OCI-LY7 (cell line): ENCODE measurements at regions not wholly inside any gene's neighbourhood (a gene's known extent, or its start where the extent isn't known, plus 50 kb on each side); places are given as distances from the start of the nearest gene placed in this dataset.

Source experiments
- BruUV-seq: library from RNA; stranded (reverse); fragments of 400-500 nt; replicated peaks from 2 replicates; lab custom pipeline; 2021; lab: Mats Ljungman, UMichigan
- CTCF ChIA-PET: fragments of 300-600 bp; sonication (Branson Sonifier 250); formaldehyde crosslinking; loops from one replicate; lab custom pipeline; 2022; ENCODE audit warnings: antibody characterized with exemption; ENCODE audit not compliant: unreplicated experiment; lab: Charles Lee
- POLR2A ChIA-PET: fragments of 300-600 bp; sonication (Branson Sonifier 250); formaldehyde crosslinking; loops from one replicate; lab custom pipeline; 2022; ENCODE audit warnings: antibody characterized with exemption; lab: Charles Lee
- DNase-seq: peaks from one replicate; pipeline ENCODE4 v3.0.0-alpha.2; 2015; ENCODE audit warnings: low spot score
- H2AFZ ChIP-seq: fragments of 200-600 bp; sonication (generic), shearing (Covaris generic); 2 replicates; pipeline ENCODE4 v1.6.1; 2014; ENCODE audit warnings: mild to moderate bottlenecking, antibody characterized with exemption, low read length, moderate library complexity
- H3K27ac ChIP-seq: fragments of 200-600 bp; sonication (generic); 2 replicates; pipeline ENCODE4 v1.5.1; 2014; ENCODE audit warnings: mixed run types, low read depth, mild to moderate bottlenecking, moderate library complexity, low read length, inconsistent platforms; ENCODE audit not compliant: poor library complexity, severe bottlenecking
- H3K36me3 ChIP-seq: fragments of 200-600 bp; sonication (generic); 2 replicates; pipeline ENCODE4 v1.6.1; 2014; ENCODE audit warnings: mild to moderate bottlenecking, antibody characterized with exemption, low read length, moderate library complexity, mixed read lengths; ENCODE audit not compliant: insufficient read depth
- H3K4me1 ChIP-seq: fragments of 200-600 bp; sonication (generic); 2 replicates; pipeline ENCODE4 v1.5.1; 2014; ENCODE audit warnings: mild to moderate bottlenecking, low read length; ENCODE audit not compliant: insufficient read depth, poor library complexity, severe bottlenecking
- H3K4me2 ChIP-seq: fragments of 200-600 bp; sonication (generic); 2 replicates; pipeline ENCODE4 v1.6.1; 2014; ENCODE audit warnings: mild to moderate bottlenecking, low read length
- H3K4me3 ChIP-seq: fragments of 200-600 bp; sonication (generic); 2 replicates; pipeline ENCODE4 v1.5.1; 2014; ENCODE audit warnings: mild to moderate bottlenecking, low read depth, low read length; ENCODE audit not compliant: poor library complexity, severe bottlenecking
- H3K79me2 ChIP-seq: fragments of 200-600 bp; sonication (generic); 2 replicates; pipeline ENCODE4 v1.6.1; 2016; ENCODE audit warnings: low read depth, mild to moderate bottlenecking, low read length, moderate library complexity, mixed read lengths; ENCODE audit not compliant: insufficient read depth
- H3K9me2 ChIP-seq: fragments of 200-600 bp; sonication (generic); 2 replicates; pipeline ENCODE4 v1.6.1; 2016; ENCODE audit warnings: mild to moderate bottlenecking, low read length, mixed read lengths; ENCODE audit not compliant: insufficient read depth
- H3K9me3 ChIP-seq: fragments of 200-600 bp; sonication (generic); 2 replicates; pipeline ENCODE4 v1.6.1; 2014; ENCODE audit warnings: mild to moderate bottlenecking, mixed run types, low read length, mixed read lengths
- H4K20me1 ChIP-seq: fragments of 200-600 bp; sonication (generic); 2 replicates; pipeline ENCODE4 v1.6.1; 2014; ENCODE audit warnings: mild to moderate bottlenecking, antibody characterized with exemption, low read length, moderate library complexity, mixed read lengths; ENCODE audit not compliant: insufficient read depth
- EZH2phosphoT487 ChIP-seq: fragments of 200-600 bp; sonication (generic); IDR thresholded peaks from 2 replicates; pipeline ENCODE4 v1.6.1; 2018; ENCODE audit warnings: low read depth, borderline replicate concordance, mild to moderate bottlenecking, mixed run types, antibody characterized with exemption, low read length, moderate library complexity, mixed read lengths
- intact Hi-C: fragments of 100-400 bp; cut with micrococcal nuclease; formaldehyde crosslinking; loops from one replicate; pipeline ENCODE4 v1.10.0; 2022; ENCODE audit not compliant: unreplicated experiment
- TF ChIP-seq, protein P1 (sequence below): fragments of 200-600 bp; sonication (generic); conservative IDR thresholded peaks from 2 replicates; pipeline ENCODE4 v1.5.1; 2014; ENCODE audit warnings: mild to moderate bottlenecking, antibody characterized with exemption, low read length, moderate library complexity, mixed read lengths

DNA sequence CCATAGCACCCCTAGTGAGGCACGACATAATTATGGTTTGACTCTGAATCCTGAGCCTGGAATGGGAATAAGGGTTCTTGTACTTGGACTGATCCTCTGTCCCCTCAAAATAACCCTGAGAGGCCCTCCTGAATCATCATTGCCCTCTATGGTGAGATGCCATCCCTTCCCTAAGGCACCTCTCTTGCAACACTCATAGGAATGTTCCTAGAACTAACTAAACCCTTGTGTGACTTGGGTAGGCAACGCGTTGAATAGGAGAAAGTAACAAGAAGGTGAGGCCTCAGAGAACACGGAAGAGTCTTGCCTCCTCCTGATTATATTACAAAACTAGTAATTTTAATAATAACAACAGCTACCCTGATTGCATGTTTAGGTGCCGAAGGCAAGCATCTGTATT is 189.1 kb upstream of the ANKFN1 start:
- Histone ChIP-seq H3K9me3 (no peaks in the 10 kb centered on the region), H4K20me1 (no peaks in the 10 kb centered on the region), H3K4me1 (no peaks in the 10 kb centered on the region), H3K79me2 (no peaks in the 10 kb centered on the region), H3K9me2 (no peaks in the 10 kb centered on the region), H2AFZ (no peak overlapping the region), H3K27ac (no peak overlapping the region), H3K4me2 (no peak overlapping the region), H3K4me3 (no peak overlapping the region), H3K36me3 (no peaks in the 10 kb centered on the region)
- BruUV-seq, result no TSS peak
- POLR2A ChIA-PET, result no interaction called here
- TF ChIP-seq, protein P1, sequence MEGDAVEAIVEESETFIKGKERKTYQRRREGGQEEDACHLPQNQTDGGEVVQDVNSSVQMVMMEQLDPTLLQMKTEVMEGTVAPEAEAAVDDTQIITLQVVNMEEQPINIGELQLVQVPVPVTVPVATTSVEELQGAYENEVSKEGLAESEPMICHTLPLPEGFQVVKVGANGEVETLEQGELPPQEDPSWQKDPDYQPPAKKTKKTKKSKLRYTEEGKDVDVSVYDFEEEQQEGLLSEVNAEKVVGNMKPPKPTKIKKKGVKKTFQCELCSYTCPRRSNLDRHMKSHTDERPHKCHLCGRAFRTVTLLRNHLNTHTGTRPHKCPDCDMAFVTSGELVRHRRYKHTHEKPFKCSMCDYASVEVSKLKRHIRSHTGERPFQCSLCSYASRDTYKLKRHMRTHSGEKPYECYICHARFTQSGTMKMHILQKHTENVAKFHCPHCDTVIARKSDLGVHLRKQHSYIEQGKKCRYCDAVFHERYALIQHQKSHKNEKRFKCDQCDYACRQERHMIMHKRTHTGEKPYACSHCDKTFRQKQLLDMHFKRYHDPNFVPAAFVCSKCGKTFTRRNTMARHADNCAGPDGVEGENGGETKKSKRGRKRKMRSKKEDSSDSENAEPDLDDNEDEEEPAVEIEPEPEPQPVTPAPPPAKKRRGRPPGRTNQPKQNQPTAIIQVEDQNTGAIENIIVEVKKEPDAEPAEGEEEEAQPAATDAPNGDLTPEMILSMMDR, result no peak
- no peak for TF ChIP-seq EZH2phosphoT487
- CTCF ChIA-PET, result no interaction called here
- intact Hi-C loops, result no loop called here
- no peak for DNase-seq

DNA sequence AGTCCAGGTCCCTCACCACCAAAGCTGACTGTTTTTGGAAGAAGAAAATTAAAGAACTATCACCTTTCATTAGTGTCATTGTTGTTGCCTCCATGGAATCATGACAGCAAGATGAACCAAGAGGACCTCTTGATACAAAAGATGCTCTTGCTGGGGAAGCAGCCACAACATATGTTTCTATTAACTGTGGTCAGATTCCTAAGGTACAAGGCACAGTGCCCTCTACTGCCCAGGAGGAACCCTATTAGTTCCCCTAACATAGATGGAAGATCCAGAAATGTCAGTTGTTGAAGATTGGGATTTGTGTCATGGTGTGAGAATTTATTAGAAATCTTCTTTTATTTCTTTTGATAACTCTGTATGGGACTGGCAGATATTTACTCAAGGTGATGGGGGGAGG is 188.2 kb upstream of the ANKFN1 start:
- no peak overlapping the region for H3K4me3 ChIP-seq
- no peaks in the 10 kb centered on the region for H3K79me2 ChIP-seq
- H3K36me3 ChIP-seq, result no peaks in the 10 kb centered on the region
- no peak for TF ChIP-seq EZH2phosphoT487
- TF ChIP-seq, protein P1, result peak; percentile 47
- no peak overlapping the region for H3K27ac ChIP-seq
- CTCF ChIA-PET, result no interaction called here
- no peaks in the 10 kb centered on the region for H4K20me1 ChIP-seq
- no TSS peak for BruUV-seq
- POLR2A ChIA-PET, result no interaction called here
- H3K9me3 ChIP-seq, result no peaks in the 10 kb centered on the region
- no peaks in the 10 kb centered on the region for H3K9me2 ChIP-seq
- no peak overlapping the region for H2AFZ ChIP-seq
- no peak for DNase-seq
- no peak overlapping the region for H3K4me2 ChIP-seq
- intact Hi-C loops, result no loop called here
- H3K4me1 ChIP-seq, result no peaks in the 10 kb centered on the region

DNA sequence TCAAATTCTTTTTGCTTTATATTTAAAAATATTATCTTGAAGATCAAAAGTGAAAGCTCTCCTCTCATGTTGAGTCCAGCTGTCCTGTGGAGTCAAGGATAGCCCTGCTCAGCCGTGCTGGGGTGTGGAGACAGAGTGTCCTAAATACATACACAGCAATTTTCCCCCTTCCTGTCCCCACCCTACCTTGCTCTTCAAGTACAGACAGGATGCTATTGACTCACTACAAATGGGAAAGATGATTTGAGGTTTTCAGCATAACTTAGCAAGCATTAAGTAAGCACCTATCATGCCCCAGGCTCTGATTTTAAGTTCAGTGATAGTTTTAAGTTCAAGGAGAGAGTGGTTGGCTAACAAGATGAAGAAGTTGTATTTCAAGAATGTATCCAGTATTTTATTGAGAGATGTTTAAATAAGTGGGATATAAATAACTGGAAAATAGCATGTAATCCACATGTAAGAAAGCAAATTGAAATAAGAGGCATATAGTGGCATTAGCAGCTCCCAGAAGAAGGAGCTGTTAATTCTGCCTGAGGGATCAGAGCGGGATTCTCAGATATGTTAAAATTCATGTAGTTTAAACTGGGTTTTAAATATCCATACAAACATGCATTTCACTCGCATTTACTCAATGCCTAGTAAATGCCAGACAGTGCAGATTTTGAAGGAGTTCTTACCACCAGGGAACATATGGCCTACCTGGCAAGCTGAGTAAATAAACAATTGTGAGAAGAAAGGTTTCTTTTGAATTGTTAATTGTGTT is 183.5 kb upstream of the ANKFN1 start:
- H2AFZ ChIP-seq, result no peak overlapping the region
- no peak for DNase-seq
- ChIA-PET CTCF (no interaction called here), POLR2A (interaction anchor here (0.6 to 1.2 kb wide), 2 partner anchors 31 to 32 kb away, joined by 3 to 4 read pairs; no protein-coding TSS in a partner anchor)
- no peak for TF ChIP-seq EZH2phosphoT487
- TF ChIP-seq, protein P1, result no peak
- H3K9me3 ChIP-seq, result no peaks in the 10 kb centered on the region
- H3K4me2 ChIP-seq, result no peak overlapping the region
- H3K9me2 ChIP-seq, result no peaks in the 10 kb centered on the region
- H4K20me1 ChIP-seq, result no peaks in the 10 kb centered on the region
- no peak overlapping the region for H3K27ac ChIP-seq
- intact Hi-C loops, result no loop called here
- H3K36me3 ChIP-seq, result no peaks in the 10 kb centered on the region
- BruUV-seq, result no TSS peak
- H3K79me2 ChIP-seq, result no peaks in the 10 kb centered on the region
- no peak overlapping the region for H3K4me3 ChIP-seq
- no peaks in the 10 kb centered on the region for H3K4me1 ChIP-seq
